NCI-H2171 treated with DMSO at 0.1 percent for 48 hours (cell line): ENCODE measurements at regions not wholly inside any gene's neighbourhood (a gene's known extent, or its start where the extent isn't known, plus 50 kb on each side); places are given as distances from the start of the nearest gene placed in this dataset.

Experiments
- DNase-seq: peaks from one replicate; lab custom pipeline; 2025; lab: John Stamatoyannopoulos, UW

DNA sequence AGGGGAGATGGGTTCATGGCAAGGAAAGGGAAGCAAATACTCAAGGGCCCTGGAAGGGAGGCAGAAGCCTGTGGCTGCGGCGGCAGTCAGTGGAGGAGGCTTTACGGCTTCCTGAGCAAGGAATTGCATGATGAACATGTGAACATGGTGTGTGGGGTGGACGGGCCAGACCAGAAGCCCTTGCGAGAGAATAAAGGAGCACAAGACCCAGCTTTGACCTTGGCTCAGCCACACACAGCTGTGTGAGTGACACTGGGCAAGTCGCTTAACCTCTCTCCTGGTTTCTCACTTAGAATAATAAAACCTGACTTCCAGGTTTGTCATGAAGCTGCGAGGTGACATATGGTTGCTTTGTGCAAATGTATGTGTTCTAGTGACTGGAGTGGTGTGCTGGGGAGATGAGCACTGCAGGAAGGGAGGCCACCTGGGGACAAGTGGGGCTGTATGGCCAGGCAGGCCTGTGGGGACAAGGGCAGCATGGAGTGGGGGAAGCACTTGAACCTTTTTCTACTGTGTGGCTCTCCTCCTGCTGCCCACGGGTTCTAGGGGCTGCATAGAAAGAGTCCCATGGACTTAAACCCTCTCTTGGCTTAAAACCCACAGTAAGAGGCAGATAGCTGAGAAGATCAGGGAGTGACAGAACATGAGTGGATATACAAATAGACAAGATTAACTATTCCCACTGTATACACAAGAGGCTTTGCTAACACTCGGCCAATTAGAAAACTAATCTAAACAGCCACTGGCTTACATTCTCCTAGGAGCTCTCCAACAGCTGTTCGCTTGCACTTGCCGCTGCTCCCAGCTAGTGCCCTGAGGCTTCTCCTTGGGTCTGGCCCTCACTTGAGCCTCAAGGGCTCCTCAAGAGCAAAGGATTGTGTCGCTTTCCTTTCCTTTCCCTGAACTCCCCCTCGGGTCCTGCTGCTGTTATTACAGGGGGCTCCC, 67.3 kb upstream of the CDON start:
- no peak for DNase-seq

DNA sequence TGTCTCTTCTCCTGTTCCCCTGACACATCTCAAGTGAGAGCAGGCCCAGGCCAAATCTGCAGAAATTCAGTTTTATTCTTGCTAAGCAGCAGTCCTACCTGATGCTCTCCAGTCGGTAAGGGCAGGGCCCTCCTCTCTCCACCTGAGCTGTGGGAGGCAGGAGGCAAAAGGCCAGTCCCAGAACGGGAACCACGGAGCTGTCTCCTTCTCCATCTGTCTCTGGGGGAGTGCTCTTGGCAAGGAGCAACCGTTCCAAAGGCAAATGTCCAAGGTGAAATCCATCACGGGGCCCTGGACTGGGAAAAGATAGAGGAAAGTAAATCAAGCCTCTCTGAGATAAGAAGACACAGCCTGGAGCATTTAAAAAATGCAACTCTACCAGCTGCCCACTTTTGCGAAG, 65.2 kb upstream of the CDON start:
- DNase-seq: no peak

DNA sequence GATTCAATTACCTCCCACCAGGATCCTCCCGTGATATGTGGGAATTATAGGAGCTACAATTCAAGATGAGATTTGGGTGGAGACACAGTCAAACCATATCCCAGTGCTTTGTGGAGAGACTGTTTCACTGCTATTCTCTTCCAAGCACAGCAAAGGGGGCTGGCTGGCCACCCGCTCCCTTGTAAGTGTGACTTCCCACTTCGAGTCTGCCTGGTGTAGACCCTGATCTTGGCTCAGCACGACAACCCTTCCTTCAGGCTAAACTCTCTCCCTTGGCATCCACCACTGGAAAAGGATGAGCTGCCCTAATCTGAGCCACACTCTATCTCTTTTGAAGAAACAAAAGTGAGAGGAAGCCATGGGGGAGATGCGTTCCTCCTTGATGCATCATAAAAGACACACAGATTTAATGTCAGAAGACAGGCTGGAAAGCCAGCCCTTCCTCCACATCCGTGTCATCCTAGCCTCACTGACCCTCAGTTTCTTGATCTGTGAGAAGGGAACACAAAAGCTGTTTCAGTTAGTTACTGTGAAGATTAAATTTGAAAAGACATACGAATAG, 64.7 kb upstream of the CDON start:
- DNase-seq: no peak

DNA sequence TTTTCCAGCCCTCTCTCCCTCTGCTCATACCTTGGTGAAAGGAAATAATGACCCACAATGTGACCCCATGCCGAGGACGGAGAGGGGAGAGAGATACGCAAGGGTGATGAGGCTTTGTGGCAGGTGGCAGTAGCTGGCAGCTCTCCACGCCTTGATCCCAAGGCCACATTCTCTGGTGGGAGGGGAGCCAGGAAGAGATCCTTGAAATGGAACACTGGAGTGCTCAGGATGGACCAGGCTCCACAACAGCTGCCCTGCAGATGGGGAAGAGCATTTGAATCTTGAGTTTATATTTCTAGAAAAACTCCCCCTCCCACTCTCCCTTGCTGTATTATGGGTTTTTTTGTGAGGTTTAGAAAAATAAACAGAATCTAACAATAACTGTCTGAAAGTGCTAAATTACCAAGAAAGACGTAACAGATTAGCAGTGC, 61.6 kb upstream of the CDON start:
- no peak for DNase-seq

DNA sequence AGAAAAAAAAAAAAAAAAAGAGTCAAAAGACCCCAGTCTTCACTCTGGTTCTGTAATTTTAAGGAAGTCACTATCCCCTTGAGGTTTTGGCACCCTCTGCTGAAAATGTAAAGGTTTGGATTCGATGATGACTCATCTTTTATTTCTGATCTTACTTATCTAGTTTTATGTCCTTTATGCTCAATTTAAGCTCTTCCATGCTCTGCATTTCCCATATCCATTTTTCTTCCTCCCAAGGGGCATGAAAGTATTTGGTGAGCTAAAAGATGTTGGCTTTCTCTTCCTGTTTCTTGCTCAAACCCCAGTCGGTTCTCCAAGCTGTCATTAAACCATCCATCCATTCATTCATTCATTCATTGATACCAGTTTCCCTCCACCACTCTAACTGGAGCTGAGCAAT, 61.0 kb upstream of the CDON start:
- no peak for DNase-seq

DNA sequence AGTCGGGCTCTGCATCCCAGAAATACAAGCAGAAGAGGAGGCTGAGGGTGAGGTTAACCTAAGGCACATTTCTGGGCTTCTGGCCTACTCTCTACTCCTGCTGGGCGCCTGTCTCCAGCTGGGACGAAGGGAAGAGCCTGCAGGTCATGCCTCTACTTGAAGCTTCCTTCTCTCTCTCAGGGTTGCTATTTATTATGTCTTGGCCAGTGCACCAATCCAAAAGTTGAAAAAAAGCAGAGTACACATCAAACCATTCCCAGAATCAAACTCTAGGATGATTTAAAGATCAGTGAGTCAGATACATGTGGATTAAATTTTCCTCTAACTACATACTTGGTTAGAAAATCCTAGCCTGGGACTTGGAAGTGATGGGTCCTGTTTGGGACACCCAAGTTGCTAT, 60.2 kb upstream of the CDON start:
- DNase-seq: no peak

DNA sequence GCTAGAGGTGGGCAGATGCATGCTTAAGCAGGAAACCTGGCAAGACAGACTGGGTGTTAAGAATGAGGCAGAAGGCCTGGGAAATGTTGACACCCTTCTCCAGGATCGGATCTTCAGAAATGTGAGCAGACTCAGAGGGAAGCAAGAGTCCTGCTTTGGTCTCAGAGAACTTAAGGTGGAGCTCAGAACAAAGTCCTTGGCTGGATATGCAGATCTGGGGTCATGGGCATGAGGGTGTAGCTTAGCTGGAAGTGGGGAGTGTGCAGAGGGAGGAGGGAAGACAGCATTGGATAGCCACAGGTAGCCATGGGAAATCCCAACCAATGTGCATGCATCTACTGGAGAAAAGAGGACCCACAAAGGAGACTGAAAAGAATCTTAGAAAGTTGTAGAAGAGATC, 58.6 kb upstream of the CDON start:
- no peak for DNase-seq

DNA sequence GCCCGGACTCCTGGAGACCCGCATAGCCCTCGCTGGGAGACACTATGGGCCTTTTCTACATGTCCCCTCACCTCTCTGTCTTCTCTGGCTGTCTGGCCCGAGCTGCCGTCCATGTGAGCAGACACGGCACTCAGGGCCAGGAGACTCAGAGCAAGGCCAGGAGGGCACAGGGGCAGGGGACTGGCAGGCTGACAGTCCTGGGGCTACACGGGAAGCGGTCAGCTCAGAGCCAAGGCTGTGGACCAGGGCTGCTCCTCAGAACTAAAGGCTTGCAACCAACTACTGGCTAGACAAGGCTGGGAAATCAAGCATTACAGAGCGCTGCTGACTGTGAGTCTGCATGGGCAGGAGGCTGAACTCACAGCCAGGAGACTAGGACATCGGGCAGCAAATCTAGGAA, 56.1 kb upstream of the CDON start:
- DNase-seq: no peak

DNA sequence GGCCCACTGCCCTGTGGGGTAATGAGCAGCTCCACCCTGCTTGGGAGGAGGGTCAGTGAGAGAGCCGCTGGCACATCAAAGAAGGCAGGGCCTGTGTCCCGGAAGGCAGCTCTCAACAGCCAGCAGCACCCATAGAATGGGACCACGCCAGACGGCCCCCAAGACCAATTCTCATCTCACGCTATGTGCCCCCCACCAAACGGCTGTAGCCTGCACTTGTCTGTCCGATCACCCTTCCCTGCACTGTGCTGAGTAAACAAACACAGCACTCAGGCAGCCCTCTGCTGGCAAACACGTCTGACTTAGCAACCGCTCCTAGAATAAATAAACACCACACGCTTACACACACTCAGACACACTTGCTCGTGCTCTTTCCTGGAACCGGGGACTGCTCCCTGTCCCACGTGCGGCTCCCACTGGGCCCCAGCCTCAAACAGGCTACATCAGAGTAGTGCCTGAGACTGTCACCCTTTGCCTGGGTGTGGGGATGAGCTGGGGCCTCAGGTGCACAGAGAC, 53.2 kb upstream of the CDON start:
- peak; percentile 88 for DNase-seq

DNA sequence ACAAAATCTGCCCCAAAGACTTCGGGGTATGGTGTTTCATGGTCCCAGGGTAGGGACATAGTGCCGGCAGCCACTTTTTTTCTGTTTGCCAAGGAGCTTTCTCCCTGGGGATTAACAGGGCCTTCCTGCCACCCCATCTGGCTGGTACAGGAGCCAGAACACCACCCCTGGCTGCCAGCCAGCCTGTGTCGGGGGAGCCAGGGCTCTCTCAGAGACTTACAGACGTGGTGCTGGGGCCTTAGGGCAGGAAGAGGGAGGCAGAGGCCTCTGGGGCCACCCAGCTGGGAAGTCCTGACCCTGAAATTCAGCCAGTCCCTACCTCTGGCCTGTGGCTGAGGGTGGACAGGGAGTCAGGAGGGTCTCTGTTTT, 52.4 kb upstream of the CDON start:
- DNase-seq: peak; percentile 92

DNA sequence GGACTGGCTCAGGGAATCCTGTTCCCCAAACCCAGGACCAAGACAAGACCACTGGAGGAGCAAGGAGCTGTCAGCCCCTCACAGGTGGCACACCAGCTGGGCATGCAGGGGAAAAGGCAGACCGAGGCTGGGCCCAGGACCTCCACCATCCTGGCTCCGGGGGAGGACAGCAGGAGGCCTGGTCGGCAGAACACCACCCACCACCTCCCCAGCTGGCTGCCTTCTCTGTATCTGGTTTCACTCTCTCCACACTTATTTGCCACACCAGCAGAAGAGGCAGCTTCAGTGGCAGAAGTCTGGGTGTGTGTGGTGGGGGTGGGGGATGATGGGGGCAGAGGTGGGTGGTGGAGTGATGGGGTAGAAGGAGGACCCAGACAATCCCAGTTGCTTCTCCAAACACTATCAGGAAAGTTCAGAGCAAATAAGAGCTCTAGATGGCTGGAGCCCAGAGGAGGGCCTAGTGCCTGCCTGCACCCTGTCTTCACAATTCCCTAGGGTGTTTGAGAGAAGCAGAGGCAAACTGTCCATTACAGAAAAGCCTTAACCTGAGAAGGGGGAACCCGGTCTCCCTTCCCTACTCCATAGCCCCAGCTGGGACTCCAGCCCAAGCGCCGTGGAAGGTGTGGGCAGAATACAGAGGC, 51.9 kb upstream of the CDON start:
- DNase-seq: peak; percentile 85

DNA sequence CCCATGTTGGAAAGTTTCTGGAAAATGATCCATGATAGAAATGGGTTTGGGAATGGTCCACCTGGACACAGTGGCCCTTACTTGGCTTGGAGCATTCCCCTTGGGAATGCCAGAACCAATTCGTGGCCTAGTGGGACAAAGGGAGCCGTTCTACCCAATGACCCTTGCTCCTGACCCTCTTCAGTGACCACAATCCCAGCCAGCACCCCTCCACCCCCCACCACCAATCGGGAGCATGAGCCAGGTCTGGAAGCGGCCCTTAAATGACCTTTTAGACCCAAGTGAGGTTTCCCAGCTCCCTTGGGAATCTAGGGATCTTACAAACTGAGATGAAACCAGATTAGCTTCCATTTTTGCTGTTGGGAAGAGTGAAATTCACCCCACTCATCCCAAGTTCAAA, 51.3 kb upstream of the CDON start:
- no peak for DNase-seq

DNA sequence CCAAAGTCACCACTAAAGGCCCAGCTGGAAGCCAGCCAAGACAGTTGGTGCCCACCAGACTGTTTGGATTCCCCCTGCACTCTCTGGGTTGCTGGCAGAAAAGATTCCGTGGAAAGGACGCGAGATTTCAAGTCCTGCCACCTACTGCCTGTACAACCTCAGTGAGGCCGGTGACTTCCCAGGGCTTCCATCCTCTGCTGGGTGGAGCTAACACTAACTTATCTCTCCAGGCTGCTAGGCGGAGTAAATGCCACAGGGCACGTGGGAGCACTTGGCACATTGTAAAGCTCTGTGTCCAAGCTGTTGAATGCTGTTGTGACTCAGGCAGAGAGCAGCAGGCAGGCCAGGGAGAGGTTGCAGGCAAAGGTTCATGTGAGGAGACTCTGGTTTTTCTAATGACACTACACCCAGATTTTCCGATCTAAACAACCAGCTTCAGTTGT, 50.9 kb upstream of the CDON start:
- DNase-seq: peak; percentile 84

DNA sequence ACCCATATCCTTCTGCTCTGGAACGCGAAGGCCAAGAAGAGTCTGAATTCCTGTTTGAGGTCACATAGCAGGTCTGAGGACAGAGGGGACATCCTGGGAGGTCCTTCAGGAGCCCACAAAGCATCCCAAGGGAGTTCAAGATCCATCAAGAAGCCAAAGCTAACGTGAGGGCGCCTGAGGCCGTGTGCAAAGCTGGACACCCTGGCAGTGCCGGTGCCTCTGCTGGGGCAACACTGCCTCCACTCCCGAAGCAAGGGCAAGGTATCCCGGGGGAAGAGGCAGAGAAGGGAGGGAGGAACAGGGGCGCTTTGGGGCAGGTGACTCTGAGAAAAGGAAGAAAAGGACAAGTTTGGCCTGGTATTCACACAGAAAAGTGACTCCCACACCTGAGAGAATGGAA, 50.3 kb upstream of the CDON start:
- no peak for DNase-seq

DNA sequence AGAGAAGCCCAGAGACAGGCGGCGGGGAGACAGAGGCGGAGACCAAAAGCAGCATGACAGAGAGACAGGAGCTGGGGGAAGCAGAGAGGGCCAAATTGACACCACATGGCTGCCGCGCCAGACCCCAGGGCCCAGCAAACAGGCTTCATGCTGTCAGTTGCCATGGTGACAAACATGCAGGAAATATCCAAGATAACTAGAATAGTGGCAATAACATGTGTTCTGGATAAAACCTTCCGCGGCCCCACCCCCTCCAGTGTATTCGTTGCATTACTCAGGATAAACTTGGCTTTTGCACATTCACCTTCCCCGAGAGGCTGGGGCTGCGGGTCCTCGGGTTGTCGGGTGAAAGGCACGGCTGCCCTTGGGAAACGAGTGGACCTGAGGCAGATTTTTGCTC, 49.9 kb upstream of the CDON start:
- no peak for DNase-seq
